Body of pancreas (tissue), 4 donors: ENCODE measurements at regions not wholly inside any gene's neighbourhood (a gene's known extent, or its start where the extent isn't known, plus 50 kb on each side); places are given as distances from the start of the nearest gene placed in this dataset.

Experiments used
- ATAC-seq: fragments of 150-250 bp; one replicate; pipeline ENCODE4 v1.9.1; 2016
- DNase-seq, 4 donors: peaks; one replicate each; pipeline ENCODE4 v3.0.0-alpha.2; 2019
- H3K27ac ChIP-seq, 4 donors: fragments of 200-600 bp; sonication (generic); 1 replicate in 3 of 4; 2 replicates in 1 of 4; pipeline versions ENCODE4 v1.5.1 to v1.6.1; 2016 to 2019; ENCODE audit warnings: mild to moderate bottlenecking in 1 of 4, mixed read lengths in 1 of 4, moderate library complexity in 1 of 4
- H3K27me3 ChIP-seq, 2 donors: fragments of 200-600 bp; sonication (generic); one replicate each; pipeline ENCODE4 v1.6.0; 2016; ENCODE audit warnings: mild to moderate bottlenecking in 1 of 2
- H3K36me3 ChIP-seq, 2 donors: fragments of 200-600 bp; sonication (generic); replicated peaks in 1 of 2; 2 replicates each; pipeline ENCODE4 v1.5.1; 2016; ENCODE audit warnings: low read depth in 2 of 2; ENCODE audit not compliant: insufficient read depth in 1 of 2
- H3K4me1 ChIP-seq: fragments of 200-600 bp; sonication (generic); one replicate; pipeline ENCODE4 v1.6.0; 2016
- H3K4me3 ChIP-seq, 2 donors: fragments of 200-600 bp; sonication (generic); 1 replicate in 1 of 2; 2 replicates in 1 of 2; pipeline ENCODE4 v1.5.1; 2016 to 2019
- H3K9me3 ChIP-seq, 3 donors: fragments of 200-600 bp; sonication (generic); 1 replicate in 2 of 3; 2 replicates in 1 of 3; pipeline ENCODE4 v1.5.1; 2016
- POLR2A ChIP-seq, 3 donors: fragments of 450-650 bp; IDR thresholded peaks; one replicate each; pipeline ENCODE4 v1.6.1; 2016; ENCODE audit warnings: antibody characterized with exemption in 3 of 3, mild to moderate bottlenecking in 2 of 3
- WGBS, 2 donors: methylation state at CpG; one replicate each; pipeline ENCODE4 v1.1.5; 2017; 5-methylcytosine and 5-hydroxymethylcytosine counted together
- intact Hi-C: fragments of 100-400 bp; cut with DNase I; formaldehyde crosslinking; loops from one replicate; pipeline ENCODE4 v1.15.1; 2023
- TF ChIP-seq, protein P1 (sequence below), 7 experiments: fragments of 450-650 bp in 4 of 7; fragments of 200-600 bp in 3 of 7; sonication (generic) in 3 of 7; IDR thresholded peaks; one replicate each; pipeline ENCODE4 v1.5.1; 2016 to 2019; ENCODE audit warnings: antibody characterized with exemption in 7 of 7

- WGBS, 2 donors, result 73 to 88% methylated on average over 3 of the region's 3 CpGs
These were observed 382.6 kb downstream of the DTWD2 start for GRCh38 chr5:118605761-118606160.

GRCh38 chr5:118604106-118604505 lies 384.2 kb downstream of the DTWD2 start:
- intact Hi-C loops, result no loop called here
- Histone ChIP-seq H3K4me3 (no peak overlapping the region), H3K36me3 (no peaks in the 10 kb centered on the region), H3K9me3 (no peaks in the 10 kb centered on the region), H3K27me3 (no peaks in the 10 kb centered on the region), H3K27ac (no peak overlapping the region), H3K4me1 (no peaks in the 10 kb centered on the region)
- WGBS, 2 donors, result 21 to 77% methylated on average over 2 of the region's 2 CpGs
- no peak for DNase-seq
- TF ChIP-seq, protein P1, sequence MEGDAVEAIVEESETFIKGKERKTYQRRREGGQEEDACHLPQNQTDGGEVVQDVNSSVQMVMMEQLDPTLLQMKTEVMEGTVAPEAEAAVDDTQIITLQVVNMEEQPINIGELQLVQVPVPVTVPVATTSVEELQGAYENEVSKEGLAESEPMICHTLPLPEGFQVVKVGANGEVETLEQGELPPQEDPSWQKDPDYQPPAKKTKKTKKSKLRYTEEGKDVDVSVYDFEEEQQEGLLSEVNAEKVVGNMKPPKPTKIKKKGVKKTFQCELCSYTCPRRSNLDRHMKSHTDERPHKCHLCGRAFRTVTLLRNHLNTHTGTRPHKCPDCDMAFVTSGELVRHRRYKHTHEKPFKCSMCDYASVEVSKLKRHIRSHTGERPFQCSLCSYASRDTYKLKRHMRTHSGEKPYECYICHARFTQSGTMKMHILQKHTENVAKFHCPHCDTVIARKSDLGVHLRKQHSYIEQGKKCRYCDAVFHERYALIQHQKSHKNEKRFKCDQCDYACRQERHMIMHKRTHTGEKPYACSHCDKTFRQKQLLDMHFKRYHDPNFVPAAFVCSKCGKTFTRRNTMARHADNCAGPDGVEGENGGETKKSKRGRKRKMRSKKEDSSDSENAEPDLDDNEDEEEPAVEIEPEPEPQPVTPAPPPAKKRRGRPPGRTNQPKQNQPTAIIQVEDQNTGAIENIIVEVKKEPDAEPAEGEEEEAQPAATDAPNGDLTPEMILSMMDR (IDR thresholded peaks at IDR 0.05), result no peak
- TF ChIP-seq POLR2A (IDR thresholded peaks at IDR 0.05), result no peak
- ATAC-seq, result no peak

More at GRCh38 chr5:118605761-118606160, 382.6 kb downstream of the DTWD2 start:
- H3K36me3 ChIP-seq, result no peaks in the 10 kb centered on the region
- no peak overlapping the region for H3K27ac ChIP-seq
- H3K27me3 ChIP-seq, result no peaks in the 10 kb centered on the region
- H3K4me3 ChIP-seq, result no peak overlapping the region
- no peak for TF ChIP-seq POLR2A (IDR thresholded peaks at IDR 0.05)
- TF ChIP-seq, protein P1 (IDR thresholded peaks at IDR 0.05), result no peak
- H3K4me1 ChIP-seq, result no peaks in the 10 kb centered on the region
- ATAC-seq, result no peak
- no peaks in the 10 kb centered on the region for H3K9me3 ChIP-seq
- intact Hi-C loops, result no loop called here
- DNase-seq, result no peak

GRCh38 chr5:118603278-118603677 lies 385.1 kb downstream of the DTWD2 start:
- intact Hi-C loops, result no loop called here
- no peak for DNase-seq
- H3K4me3 ChIP-seq, result no peak overlapping the region
- H3K27ac ChIP-seq, result no peak overlapping the region
- H3K36me3 ChIP-seq, result no peaks in the 10 kb centered on the region
- TF ChIP-seq, protein P1 (IDR thresholded peaks at IDR 0.05), result no peak
- no peak for TF ChIP-seq POLR2A (IDR thresholded peaks at IDR 0.05)
- 39% methylated on average over 3 of the region's 3 CpGs for WGBS, 2 donors
- H3K27me3 ChIP-seq, result no peaks in the 10 kb centered on the region
- H3K4me1 ChIP-seq, result no peaks in the 10 kb centered on the region
- ATAC-seq, result peak; percentile 63
- H3K9me3 ChIP-seq, result no peaks in the 10 kb centered on the region

GRCh38 chr5:118598311-118598710 lies 390.0 kb downstream of the DTWD2 start:
- ATAC-seq (no peak), DNase-seq (no peak)
- 84 to 85% methylated on average over 3 of the region's 3 CpGs for WGBS, 2 donors
- H3K4me1 ChIP-seq, result no peaks in the 10 kb centered on the region
- H3K27me3 ChIP-seq, result no peaks in the 10 kb centered on the region
- H3K9me3 ChIP-seq, result no peaks in the 10 kb centered on the region
- TF ChIP-seq, protein P1 (IDR thresholded peaks at IDR 0.05), result no peak
- TF ChIP-seq POLR2A (IDR thresholded peaks at IDR 0.05), result no peak
- no peak overlapping the region for H3K27ac ChIP-seq
- intact Hi-C loops, result no loop called here
- H3K4me3 ChIP-seq, result no peak overlapping the region
- no peaks in the 10 kb centered on the region for H3K36me3 ChIP-seq

DNA sequence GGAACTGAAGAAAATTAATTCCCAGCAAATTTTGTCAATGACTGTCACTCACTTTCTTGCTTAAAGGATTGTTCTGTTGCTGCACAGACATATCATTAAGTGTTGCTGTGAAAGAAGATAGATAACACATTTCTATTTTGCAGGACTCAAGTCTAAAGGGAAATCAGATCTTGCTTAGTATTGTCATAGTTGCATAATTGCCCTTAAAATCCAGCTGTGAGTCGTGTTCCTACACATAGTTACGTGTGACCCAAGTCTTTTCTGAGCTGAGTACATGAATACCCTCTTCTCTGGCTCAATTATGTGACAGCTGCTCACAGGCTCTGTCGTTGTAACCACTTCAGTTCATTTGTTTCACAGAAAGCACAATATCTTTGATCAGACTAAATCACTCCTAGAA lies 390.8 kb downstream of the DTWD2 start:
- no peak for TF ChIP-seq POLR2A (IDR thresholded peaks at IDR 0.05)
- TF ChIP-seq, protein P1 (IDR thresholded peaks at IDR 0.05), result no peak
- no peak for DNase-seq
- intact Hi-C loops, result no loop called here
- Histone ChIP-seq H3K27me3 (no peaks in the 10 kb centered on the region), H3K36me3 (no peaks in the 10 kb centered on the region), H3K4me1 (no peaks in the 10 kb centered on the region), H3K4me3 (no peak overlapping the region), H3K27ac (no peak overlapping the region), H3K9me3 (no peaks in the 10 kb centered on the region)
- 64 to 76% methylated on average over 3 of the region's 3 CpGs for WGBS, 2 donors
- ATAC-seq, result no peak
